Uterus (tissue), 2 donors: ENCODE measurements at regions not wholly inside any gene's neighbourhood (a gene's known extent, or its start where the extent isn't known, plus 50 kb on each side); places are given as distances from the start of the nearest gene placed in this dataset.

Experiments
- CTCF ChIP-seq, 4 experiments: fragments of 200-600 bp in 2 of 4; fragments of 450-650 bp in 2 of 4; sonication (generic) in 2 of 4; IDR thresholded peaks; one replicate each; pipeline ENCODE4 v1.5.1; 2016 to 2019; ENCODE audit warnings: antibody characterized with exemption in 4 of 4, mild to moderate bottlenecking in 2 of 4, moderate library complexity in 1 of 4
- POLR2A ChIP-seq, 2 donors: fragments of 450-650 bp; IDR thresholded peaks; one replicate each; pipeline ENCODE4 v1.6.1; 2016; ENCODE audit warnings: antibody characterized with exemption in 2 of 2, mild to moderate bottlenecking in 1 of 2, moderate library complexity in 1 of 2

GRCh38 chr14:101082436-101083384 lies 179.2 kb upstream of the RTL1 start:
- TF ChIP-seq CTCF (IDR thresholded peaks at IDR 0.05), result no peak
- no peak for TF ChIP-seq POLR2A (IDR thresholded peaks at IDR 0.05)
